Activated CD8-positive, alpha-beta T cell treated with anti-CD3 and anti-CD28 coated beads for 36 hours (primary cell): ENCODE measurements at regions not wholly inside any gene's neighbourhood (a gene's known extent, or its start where the extent isn't known, plus 50 kb on each side); places are given as distances from the start of the nearest gene placed in this dataset.

Source experiments
- ATAC-seq: fragments of 200-7000 bp; cut with Tn5 transposase; one replicate; pipeline ENCODE4 v1.10.0; 2021; ENCODE audit warnings: mild to moderate bottlenecking, moderate library complexity
- CTCF ChIA-PET: fragments of 350-600 bp; sonication (Branson Sonifier 250); formaldehyde crosslinking; loops from one replicate; lab custom pipeline; 2021; ENCODE audit warnings: antibody characterized with exemption; lab: Charles Lee
- POLR2A ChIA-PET: fragments of 350-600 bp; sonication (Branson Sonifier 250); formaldehyde crosslinking; loops from one replicate; lab custom pipeline; 2021; ENCODE audit warnings: antibody characterized with exemption; lab: Charles Lee
- DNase-seq: peaks from one replicate; pipeline ENCODE4 v3.0.0-alpha.2; 2020
- H3K27ac Mint-ChIP-seq: one replicate; pipeline ENCODE4 v1.8.0; 2021; ENCODE audit warnings: mild to moderate bottlenecking, mixed read lengths
- H3K27me3 Mint-ChIP-seq: one replicate; pipeline ENCODE4 v1.8.0; 2021; ENCODE audit warnings: mixed read lengths
- H3K36me3 Mint-ChIP-seq: one replicate; pipeline ENCODE4 v1.8.0; 2021; ENCODE audit warnings: low read depth, mixed read lengths
- H3K4me1 Mint-ChIP-seq: one replicate; pipeline ENCODE4 v1.8.0; 2021; ENCODE audit warnings: low read depth, mixed read lengths
- H3K4me3 Mint-ChIP-seq: one replicate; pipeline ENCODE4 v1.8.0; 2021; ENCODE audit warnings: mild to moderate bottlenecking, moderate library complexity, mixed read lengths
- H3K9me3 Mint-ChIP-seq: one replicate; pipeline ENCODE4 v1.8.0; 2021; ENCODE audit warnings: mixed read lengths
- CTCF ChIP-seq: fragments of 200-600 bp; IDR thresholded peaks from one replicate; pipeline ENCODE4 v1.8.0; 2022; ENCODE audit warnings: antibody characterized with exemption, mild to moderate bottlenecking
- intact Hi-C: fragments of 100-400 bp; cut with micrococcal nuclease; formaldehyde crosslinking; loops from one replicate; pipeline ENCODE4 v1.10.0; 2022

- intact Hi-C loops: no loop called here
- Mint-ChIP-seq H3K9me3 (no peaks in the 10 kb centered on the region), H3K27ac (no peak overlapping the region), H3K4me3 (no peak overlapping the region), H3K36me3 (no peaks in the 10 kb centered on the region), H3K27me3 (peaks cover 2% of the 10 kb centered on the region), H3K4me1 (no peaks in the 10 kb centered on the region)
- POLR2A ChIA-PET: interaction anchor here (0.6 kb wide), 1 partner anchor 56 kb away, joined by 3 read pairs; no protein-coding TSS in a partner anchor
- no peak for ATAC-seq
- DNase-seq: no peak
- CTCF ChIA-PET: no interaction called here
- TF ChIP-seq CTCF: no peak
Observed at GRCh38 chr1:59199147-59199546, 97.7 kb upstream of the FGGY start.

- POLR2A ChIA-PET: no interaction called here
Observed at GRCh38 chr1:59199719-59200376, 97.0 kb upstream of the FGGY start.

GRCh38 chr1:59201341-59201740 is 95.6 kb upstream of the FGGY start:
- H3K4me1 Mint-ChIP-seq: no peaks in the 10 kb centered on the region
- no peak for TF ChIP-seq CTCF
- POLR2A ChIA-PET: no interaction called here
- CTCF ChIA-PET: interaction anchor here (1.0 to 2.4 kb wide), 2 partner anchors 12 to 498 kb away, joined by 3 to 6 read pairs; no protein-coding TSS in a partner anchor
- intact Hi-C loops: no loop called here
- peaks cover 2% of the 10 kb centered on the region for H3K27me3 Mint-ChIP-seq
- no peak overlapping the region for H3K4me3 Mint-ChIP-seq
- no peaks in the 10 kb centered on the region for H3K9me3 Mint-ChIP-seq
- ATAC-seq: no peak
- no peak for DNase-seq
- no peak overlapping the region for H3K27ac Mint-ChIP-seq
- no peaks in the 10 kb centered on the region for H3K36me3 Mint-ChIP-seq

More at GRCh38 chr1:59199719-59200376, 97.0 kb upstream of the FGGY start:
- DNase-seq: no peak
- no peak for ATAC-seq
- peaks cover 2% of the 10 kb centered on the region for H3K27me3 Mint-ChIP-seq
- TF ChIP-seq CTCF: no peak
- CTCF ChIA-PET: interaction anchor here (2.4 kb wide), 1 partner anchor 499 kb away, joined by 6 read pairs; no protein-coding TSS in a partner anchor
- H3K27ac Mint-ChIP-seq: no peak overlapping the region
- no peak overlapping the region for H3K4me3 Mint-ChIP-seq
- H3K9me3 Mint-ChIP-seq: no peaks in the 10 kb centered on the region
- intact Hi-C loops: no loop called here
- H3K36me3 Mint-ChIP-seq: no peaks in the 10 kb centered on the region
- no peaks in the 10 kb centered on the region for H3K4me1 Mint-ChIP-seq

GRCh38 chr1:59202455-59202854 is 94.4 kb upstream of the FGGY start:
- POLR2A ChIA-PET: no interaction called here

More at GRCh38 chr1:59202455-59202854, 94.4 kb upstream of the FGGY start:
- Mint-ChIP-seq H3K36me3 (no peaks in the 10 kb centered on the region), H3K4me1 (no peaks in the 10 kb centered on the region), H3K27me3 (peaks cover 2% of the 10 kb centered on the region), H3K27ac (no peak overlapping the region), H3K9me3 (no peaks in the 10 kb centered on the region), H3K4me3 (no peak overlapping the region)
- TF ChIP-seq CTCF: no peak
- no peak for DNase-seq
- CTCF ChIA-PET: no interaction called here
- no peak for ATAC-seq
- intact Hi-C loops: no loop called here
